HEK293 (cell line): ENCODE measurements at regions not wholly inside any gene's neighbourhood (a gene's known extent, or its start where the extent isn't known, plus 50 kb on each side); places are given as distances from the start of the nearest gene placed in this dataset.

Experiments
- CTCF ChIA-PET: fragments of 350-600 bp; formaldehyde crosslinking; extraction: SDS; loops from one replicate; lab custom pipeline; 2021; ENCODE audit warnings: antibody characterized with exemption; lab: Yijun Ruan, JAX
- POLR2A ChIA-PET: fragments of 300-600 bp; formaldehyde crosslinking; extraction: SDS; loops from one replicate; lab custom pipeline; 2020; ENCODE audit warnings: antibody characterized with exemption, inconsistent platforms; lab: Yijun Ruan, JAX
- H3K27ac ChIP-seq: fragments of 200-500 bp; sonication (Bioruptor generic); 2 replicates; pipeline ENCODE4 v1.5.1; 2014; ENCODE audit warnings: low read depth, low read length, control low read depth, inconsistent platforms; ENCODE audit errors: extremely low read depth
- H3K36me3 ChIP-seq, 2 experiments: fragments of 200-500 bp in 1 of 2; sonication (Bioruptor generic) in 1 of 2; 1 replicate in 1 of 2; 2 replicates in 1 of 2; pipeline ENCODE4 v1.5.1; 2014 to 2017; ENCODE audit warnings: inconsistent platforms in 2 of 2, low read length in 2 of 2; ENCODE audit not compliant: control insufficient read depth in 2 of 2, insufficient read depth in 1 of 2
- H3K4me1 ChIP-seq: fragments of 200-500 bp; sonication (Bioruptor generic); 2 replicates; pipeline ENCODE4 v1.5.1; 2014; ENCODE audit warnings: mild to moderate bottlenecking, low read length, inconsistent platforms; ENCODE audit not compliant: control insufficient read depth, insufficient read depth
- H3K4me3 ChIP-seq: 2 replicates; pipeline ENCODE4 v1.5.1; 2011; ENCODE audit warnings: low read depth, mild to moderate bottlenecking, control low read depth, low read length, moderate library complexity
- H3K9me3 ChIP-seq: fragments of 200-500 bp; sonication (Bioruptor generic); 2 replicates; pipeline ENCODE4 v1.5.1; 2014; ENCODE audit warnings: low read depth, low read length, inconsistent platforms; ENCODE audit not compliant: control insufficient read depth, insufficient read depth
- KLF8 ChIP-seq: fragments of 450-650 bp; formaldehyde crosslinking; IDR thresholded peaks from 2 replicates; pipeline ENCODE4 v1.5.1; 2016; ENCODE audit warnings: missing biosample characterization, missing genetic modification characterization
- SALL2 ChIP-seq: fragments of 450-650 bp; formaldehyde crosslinking; IDR thresholded peaks from 2 replicates; pipeline ENCODE4 v1.5.0; 2017; ENCODE audit warnings: missing biosample characterization, mild to moderate bottlenecking, missing genetic modification characterization, borderline replicate concordance
- SCRT1 ChIP-seq: fragments of 450-650 bp; formaldehyde crosslinking; IDR thresholded peaks from 2 replicates; pipeline ENCODE4 v1.5.1; 2016; ENCODE audit warnings: missing biosample characterization, missing genetic modification characterization, borderline replicate concordance
- ZFP3 ChIP-seq: fragments of 450-650 bp; formaldehyde crosslinking; IDR thresholded peaks from 2 replicates; pipeline ENCODE4 v1.5.1; 2016; ENCODE audit warnings: low read depth, missing biosample characterization, missing genetic modification characterization
- ZNF114 ChIP-seq: fragments of 450-650 bp; formaldehyde crosslinking; IDR thresholded peaks from 2 replicates; pipeline ENCODE4 v1.5.0; 2017; ENCODE audit warnings: missing biosample characterization, missing genetic modification characterization
- ZNF138 ChIP-seq: fragments of 450-650 bp; formaldehyde crosslinking; IDR thresholded peaks from 2 replicates; pipeline ENCODE4 v1.5.1; 2016; ENCODE audit warnings: missing biosample characterization, missing genetic modification characterization, borderline replicate concordance
- ZNF16 ChIP-seq: fragments of 450-650 bp; formaldehyde crosslinking; IDR thresholded peaks from 2 replicates; pipeline ENCODE4 v1.5.1; 2016; ENCODE audit warnings: low read depth, missing biosample characterization, missing genetic modification characterization
- ZNF221 ChIP-seq: fragments of 450-650 bp; formaldehyde crosslinking; IDR thresholded peaks from 2 replicates; pipeline ENCODE4 v1.5.1; 2017; ENCODE audit warnings: missing biosample characterization, missing genetic modification characterization, borderline replicate concordance
- ZNF292 ChIP-seq: fragments of 450-650 bp; formaldehyde crosslinking; IDR thresholded peaks from 2 replicates; pipeline ENCODE4 v1.5.1; 2016; ENCODE audit warnings: low read depth, missing biosample characterization, missing genetic modification characterization, borderline replicate concordance
- ZNF558 ChIP-seq: fragments of 450-650 bp; formaldehyde crosslinking; IDR thresholded peaks from 2 replicates; pipeline ENCODE4 v1.5.1; 2016; ENCODE audit warnings: missing biosample characterization, missing genetic modification characterization
- ZNF571 ChIP-seq: fragments of 450-650 bp; formaldehyde crosslinking; IDR thresholded peaks from 2 replicates; pipeline ENCODE4 v1.5.0; 2017; ENCODE audit warnings: missing biosample characterization, missing genetic modification characterization
- ZNF621 ChIP-seq: fragments of 450-650 bp; formaldehyde crosslinking; IDR thresholded peaks from 2 replicates; pipeline ENCODE4 v1.5.1; 2017; ENCODE audit warnings: missing biosample characterization, missing genetic modification characterization
- ZSCAN30 ChIP-seq: fragments of 450-650 bp; IDR thresholded peaks from 2 replicates; pipeline ENCODE4 v1.5.1; 2018; ENCODE audit warnings: missing biosample characterization, mild to moderate bottlenecking, missing genetic modification characterization, moderate library complexity
- TF ChIP-seq, protein P1 (sequence below): fragments of 450-650 bp; formaldehyde crosslinking; IDR thresholded peaks from 2 replicates; pipeline ENCODE4 v1.5.1; 2016; ENCODE audit warnings: missing biosample characterization, missing genetic modification characterization
- TF ChIP-seq, protein P2 (sequence below): fragments of 450-650 bp; formaldehyde crosslinking; IDR thresholded peaks from 2 replicates; pipeline ENCODE4 v1.5.1; 2016; ENCODE audit warnings: missing biosample characterization, missing genetic modification characterization
- TF ChIP-seq, protein P3 (sequence below): IDR thresholded peaks from 2 replicates; pipeline ENCODE4 v1.6.1; 2011; ENCODE audit warnings: mild to moderate bottlenecking, low read depth, low read length, borderline replicate concordance
- TF ChIP-seq, protein P4 (sequence below): fragments of 450-650 bp; formaldehyde crosslinking; IDR thresholded peaks from 2 replicates; pipeline ENCODE4 v1.5.0; 2017; ENCODE audit warnings: missing biosample characterization, missing genetic modification characterization, borderline replicate concordance

DNA sequence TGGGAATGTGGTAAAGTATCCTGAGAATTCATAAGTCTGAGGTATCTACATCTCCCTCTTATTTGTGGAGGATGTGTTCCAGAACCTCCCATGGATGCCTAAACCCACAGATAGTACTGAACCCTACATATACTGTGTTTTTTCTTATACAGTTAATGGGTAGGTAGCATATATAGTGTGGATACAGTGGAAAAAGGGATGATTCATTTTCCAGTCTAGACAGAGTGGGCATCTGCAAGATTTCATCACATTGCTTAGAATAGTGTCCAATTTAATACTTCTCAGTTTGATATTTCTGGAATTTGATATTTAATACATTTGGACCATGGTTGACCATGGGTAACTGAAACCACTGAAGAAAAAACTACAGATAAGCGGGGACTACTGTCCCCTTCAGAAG, 155.0 kb upstream of the ANKRD50 start:
- POLR2A ChIA-PET, result no interaction called here
- no peak overlapping the region for H3K27ac ChIP-seq
- no peaks in the 10 kb centered on the region for H3K9me3 ChIP-seq
- H3K4me3 ChIP-seq, result no peak overlapping the region
- no peaks in the 10 kb centered on the region for H3K36me3 ChIP-seq
- no peak for TF ChIP-seq ZSCAN30 (tag by site-specific recombination)
- TF ChIP-seq, protein P1, sequence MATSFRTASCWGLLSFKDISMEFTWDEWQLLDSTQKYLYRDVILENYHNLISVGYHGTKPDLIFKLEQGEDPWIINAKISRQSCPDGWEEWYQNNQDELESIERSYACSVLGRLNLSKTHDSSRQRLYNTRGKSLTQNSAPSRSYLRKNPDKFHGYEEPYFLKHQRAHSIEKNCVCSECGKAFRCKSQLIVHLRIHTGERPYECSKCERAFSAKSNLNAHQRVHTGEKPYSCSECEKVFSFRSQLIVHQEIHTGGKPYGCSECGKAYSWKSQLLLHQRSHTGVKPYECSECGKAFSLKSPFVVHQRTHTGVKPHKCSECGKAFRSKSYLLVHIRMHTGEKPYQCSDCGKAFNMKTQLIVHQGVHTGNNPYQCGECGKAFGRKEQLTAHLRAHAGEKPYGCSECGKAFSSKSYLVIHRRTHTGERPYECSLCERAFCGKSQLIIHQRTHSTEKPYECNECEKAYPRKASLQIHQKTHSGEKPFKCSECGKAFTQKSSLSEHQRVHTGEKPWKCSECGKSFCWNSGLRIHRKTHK (tag by site-specific recombination), result no peak
- TF ChIP-seq ZNF621 (tag by site-specific recombination), result no peak
- no peak for TF ChIP-seq ZNF221 (tag by site-specific recombination)
- TF ChIP-seq, protein P2, sequence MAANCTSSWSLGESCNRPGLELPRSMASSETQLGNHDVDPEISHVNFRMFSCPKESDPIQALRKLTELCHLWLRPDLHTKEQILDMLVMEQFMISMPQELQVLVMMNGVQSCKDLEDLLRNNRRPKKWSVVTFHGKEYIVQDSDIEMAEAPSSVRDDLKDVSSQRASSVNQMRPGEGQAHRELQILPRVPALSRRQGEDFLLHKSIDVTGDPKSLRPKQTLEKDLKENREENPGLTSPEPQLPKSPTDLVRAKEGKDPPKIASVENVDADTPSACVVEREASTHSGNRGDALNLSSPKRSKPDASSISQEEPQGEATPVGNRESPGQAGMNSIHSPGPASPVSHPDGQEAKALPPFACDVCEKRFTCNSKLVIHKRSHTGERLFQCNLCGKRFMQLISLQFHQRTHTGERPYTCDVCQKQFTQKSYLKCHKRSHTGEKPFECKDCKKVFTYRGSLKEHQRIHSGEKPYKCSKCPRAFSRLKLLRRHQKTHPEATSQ (tag by site-specific recombination), result no peak
- TF ChIP-seq ZFP3 (tag by site-specific recombination), result no peak
- no peak for TF ChIP-seq SALL2
- no peak for TF ChIP-seq KLF8 (tag by site-specific recombination)
- no peak for TF ChIP-seq ZNF292 (tag by site-specific recombination)
- no peak for TF ChIP-seq ZNF138 (tag by site-specific recombination)
- no peak for TF ChIP-seq ZNF558
- CTCF ChIA-PET, result no interaction called here
- H3K4me1 ChIP-seq, result no peaks in the 10 kb centered on the region

DNA sequence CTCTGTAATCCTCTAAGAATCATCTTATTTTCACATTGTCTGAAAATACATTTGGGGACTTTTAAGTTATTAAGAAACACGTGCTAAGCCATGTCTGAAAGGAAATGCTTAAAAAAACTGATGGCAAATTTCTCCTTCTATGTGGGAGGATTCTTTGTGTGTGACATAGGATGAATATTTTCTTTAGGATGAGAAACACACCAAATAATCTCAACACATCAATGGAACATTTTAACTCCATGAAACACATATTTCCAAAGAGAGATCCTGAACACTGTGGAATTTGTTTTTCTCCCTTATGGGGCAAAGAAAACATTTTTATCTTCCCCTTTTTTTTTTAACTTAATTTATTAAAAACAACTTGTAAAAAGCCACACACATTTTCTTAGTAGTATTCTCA, 153.8 kb upstream of the ANKRD50 start:
- ChIA-PET CTCF (no interaction called here), POLR2A (no interaction called here)
- TF ChIP-seq ZNF571 (tag by site-specific recombination), result no peak
- TF ChIP-seq, protein P3, sequence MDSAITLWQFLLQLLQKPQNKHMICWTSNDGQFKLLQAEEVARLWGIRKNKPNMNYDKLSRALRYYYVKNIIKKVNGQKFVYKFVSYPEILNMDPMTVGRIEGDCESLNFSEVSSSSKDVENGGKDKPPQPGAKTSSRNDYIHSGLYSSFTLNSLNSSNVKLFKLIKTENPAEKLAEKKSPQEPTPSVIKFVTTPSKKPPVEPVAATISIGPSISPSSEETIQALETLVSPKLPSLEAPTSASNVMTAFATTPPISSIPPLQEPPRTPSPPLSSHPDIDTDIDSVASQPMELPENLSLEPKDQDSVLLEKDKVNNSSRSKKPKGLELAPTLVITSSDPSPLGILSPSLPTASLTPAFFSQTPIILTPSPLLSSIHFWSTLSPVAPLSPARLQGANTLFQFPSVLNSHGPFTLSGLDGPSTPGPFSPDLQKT, result no peak
- no peaks in the 10 kb centered on the region for H3K9me3 ChIP-seq
- no peaks in the 10 kb centered on the region for H3K4me1 ChIP-seq
- no peak overlapping the region for H3K4me3 ChIP-seq
- no peak overlapping the region for H3K27ac ChIP-seq
- H3K36me3 ChIP-seq, result no peaks in the 10 kb centered on the region

DNA sequence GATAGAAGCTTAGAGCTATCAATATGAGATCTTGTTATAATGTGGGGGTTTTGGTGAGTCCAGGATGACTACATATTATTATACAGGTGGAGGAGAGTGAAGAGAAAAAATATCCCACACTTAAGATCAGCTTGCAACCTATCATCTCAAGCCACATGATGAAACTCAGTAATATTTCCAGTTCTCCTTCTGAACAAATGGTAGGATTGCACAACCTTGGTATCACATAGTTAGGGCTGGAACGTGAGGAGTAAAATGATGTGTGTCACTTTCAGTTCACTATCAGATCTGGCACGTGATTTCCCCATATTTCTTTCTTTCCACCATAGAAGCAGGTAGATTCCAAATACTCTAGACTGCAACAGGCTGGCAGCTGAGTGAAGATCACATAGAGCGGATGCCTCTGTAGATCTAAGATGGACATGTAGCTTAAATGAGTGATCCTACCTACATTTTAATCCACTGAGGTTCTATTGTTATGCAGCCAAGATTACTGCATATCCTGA, 150.6 kb upstream of the ANKRD50 start:
- no peak overlapping the region for H3K4me3 ChIP-seq
- H3K27ac ChIP-seq, result no peak overlapping the region
- H3K4me1 ChIP-seq, result no peaks in the 10 kb centered on the region
- POLR2A ChIA-PET, result no interaction called here
- TF ChIP-seq, protein P4, sequence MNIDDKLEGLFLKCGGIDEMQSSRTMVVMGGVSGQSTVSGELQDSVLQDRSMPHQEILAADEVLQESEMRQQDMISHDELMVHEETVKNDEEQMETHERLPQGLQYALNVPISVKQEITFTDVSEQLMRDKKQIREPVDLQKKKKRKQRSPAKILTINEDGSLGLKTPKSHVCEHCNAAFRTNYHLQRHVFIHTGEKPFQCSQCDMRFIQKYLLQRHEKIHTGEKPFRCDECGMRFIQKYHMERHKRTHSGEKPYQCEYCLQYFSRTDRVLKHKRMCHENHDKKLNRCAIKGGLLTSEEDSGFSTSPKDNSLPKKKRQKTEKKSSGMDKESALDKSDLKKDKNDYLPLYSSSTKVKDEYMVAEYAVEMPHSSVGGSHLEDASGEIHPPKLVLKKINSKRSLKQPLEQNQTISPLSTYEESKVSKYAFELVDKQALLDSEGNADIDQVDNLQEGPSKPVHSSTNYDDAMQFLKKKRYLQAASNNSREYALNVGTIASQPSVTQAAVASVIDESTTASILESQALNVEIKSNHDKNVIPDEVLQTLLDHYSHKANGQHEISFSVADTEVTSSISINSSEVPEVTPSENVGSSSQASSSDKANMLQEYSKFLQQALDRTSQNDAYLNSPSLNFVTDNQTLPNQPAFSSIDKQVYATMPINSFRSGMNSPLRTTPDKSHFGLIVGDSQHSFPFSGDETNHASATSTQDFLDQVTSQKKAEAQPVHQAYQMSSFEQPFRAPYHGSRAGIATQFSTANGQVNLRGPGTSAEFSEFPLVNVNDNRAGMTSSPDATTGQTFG (tag by site-specific recombination), result no peak
- TF ChIP-seq ZNF138 (tag by site-specific recombination) (no peak), ZNF114 (tag by site-specific recombination) (no peak), ZNF16 (no peak), SCRT1 (tag by site-specific recombination) (no peak)
- CTCF ChIA-PET, result no interaction called here
- no peaks in the 10 kb centered on the region for H3K9me3 ChIP-seq
- H3K36me3 ChIP-seq, result no peaks in the 10 kb centered on the region
